Gastrocnemius medialis (tissue), 4 donors: ENCODE measurements at regions not wholly inside any gene's neighbourhood (a gene's known extent, or its start where the extent isn't known, plus 50 kb on each side); places are given as distances from the start of the nearest gene placed in this dataset.

Source experiments
- POLR2A ChIP-seq, 2 donors: fragments of 450-650 bp; IDR thresholded peaks; one replicate each; pipeline ENCODE4 v1.6.1; 2017; ENCODE audit warnings: antibody characterized with exemption in 2 of 2, mild to moderate bottlenecking in 2 of 2, moderate library complexity in 2 of 2
- TF ChIP-seq, protein P1 (sequence below), 5 experiments: fragments of 450-650 bp in 3 of 5; fragments of 200-600 bp in 2 of 5; sonication (generic) in 2 of 5; IDR thresholded peaks in 4 of 5; conservative IDR thresholded peaks in 1 of 5; 1 replicate in 4 of 5; 2 replicates in 1 of 5; pipeline ENCODE4 v1.5.1; 2016 to 2019; ENCODE audit warnings: antibody characterized with exemption in 5 of 5, mild to moderate bottlenecking in 3 of 5, moderate library complexity in 3 of 5

DNA sequence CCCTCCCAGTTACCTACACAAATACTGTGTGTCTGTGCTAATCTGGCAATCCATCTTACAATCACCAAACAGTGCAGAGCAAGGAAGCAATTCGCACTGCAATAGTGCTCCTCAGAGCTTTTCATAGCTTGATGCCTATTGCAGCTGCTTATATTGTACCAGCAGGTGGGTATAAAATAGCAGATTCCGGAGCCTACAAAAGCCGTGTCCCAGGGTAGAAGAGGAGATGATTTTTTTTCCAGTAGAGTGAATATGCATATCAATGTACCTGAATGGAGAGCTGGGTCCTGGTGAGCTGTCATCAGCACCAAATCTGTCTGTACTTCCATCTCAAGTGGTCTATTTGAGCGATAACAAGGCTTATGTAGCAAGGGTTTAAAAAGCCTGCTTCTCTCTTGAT, 668.4 kb downstream of the DIAPH3 start:
- no peak for TF ChIP-seq POLR2A (IDR thresholded peaks at IDR 0.05)
- TF ChIP-seq, protein P1, sequence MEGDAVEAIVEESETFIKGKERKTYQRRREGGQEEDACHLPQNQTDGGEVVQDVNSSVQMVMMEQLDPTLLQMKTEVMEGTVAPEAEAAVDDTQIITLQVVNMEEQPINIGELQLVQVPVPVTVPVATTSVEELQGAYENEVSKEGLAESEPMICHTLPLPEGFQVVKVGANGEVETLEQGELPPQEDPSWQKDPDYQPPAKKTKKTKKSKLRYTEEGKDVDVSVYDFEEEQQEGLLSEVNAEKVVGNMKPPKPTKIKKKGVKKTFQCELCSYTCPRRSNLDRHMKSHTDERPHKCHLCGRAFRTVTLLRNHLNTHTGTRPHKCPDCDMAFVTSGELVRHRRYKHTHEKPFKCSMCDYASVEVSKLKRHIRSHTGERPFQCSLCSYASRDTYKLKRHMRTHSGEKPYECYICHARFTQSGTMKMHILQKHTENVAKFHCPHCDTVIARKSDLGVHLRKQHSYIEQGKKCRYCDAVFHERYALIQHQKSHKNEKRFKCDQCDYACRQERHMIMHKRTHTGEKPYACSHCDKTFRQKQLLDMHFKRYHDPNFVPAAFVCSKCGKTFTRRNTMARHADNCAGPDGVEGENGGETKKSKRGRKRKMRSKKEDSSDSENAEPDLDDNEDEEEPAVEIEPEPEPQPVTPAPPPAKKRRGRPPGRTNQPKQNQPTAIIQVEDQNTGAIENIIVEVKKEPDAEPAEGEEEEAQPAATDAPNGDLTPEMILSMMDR (IDR thresholded peaks at IDR 0.05 in 4 of 5, conservative IDR thresholded peaks at IDR 0.05 in 1 of 5), result no peak
